ENCODE measurements at regions not wholly inside any gene's neighbourhood (a gene's known extent, or its start where the extent isn't known, plus 50 kb on each side); places are given as distances from the start of the nearest gene placed in this dataset.
A peak's percentile ranks its signal among the peaks of the same experiment; 100 is the strongest.

- in situ Hi-C loops (cut with MboI; ENCODE audit: low pct_unique_long_range_greater_than_20kb, low sequenced_read_pairs, unreplicated experiment), result no loop called here
- no peak for TF ChIP-seq CTCF (IDR thresholded peaks at IDR 0.05; ENCODE audit: extremely low read depth, insufficient read depth, missing control alignments)
- DNase-seq (ENCODE audit: low spot score), result no peak
Measured at GRCh38 chr6:98724537-98724936, 109.8 kb upstream of the POU3F2 start.

GRCh38 chr6:98747273-98747672, 87.1 kb upstream of the POU3F2 start:
- no peak for TF ChIP-seq CTCF (IDR thresholded peaks at IDR 0.05; ENCODE audit: extremely low read depth, insufficient read depth, missing control alignments)
- in situ Hi-C loops (cut with MboI; ENCODE audit: low pct_unique_long_range_greater_than_20kb, low sequenced_read_pairs, unreplicated experiment), result no loop called here
- no peak for DNase-seq (ENCODE audit: low spot score)

- TF ChIP-seq CTCF (IDR thresholded peaks at IDR 0.05; ENCODE audit: extremely low read depth, insufficient read depth, missing control alignments), result no peak
- DNase-seq (ENCODE audit: low spot score), result no peak
- in situ Hi-C loops (cut with MboI; ENCODE audit: low pct_unique_long_range_greater_than_20kb, low sequenced_read_pairs, unreplicated experiment), result no loop called here
Measured at GRCh38 chr6:98747960-98748359, 86.4 kb upstream of the POU3F2 start.

- TF ChIP-seq CTCF (IDR thresholded peaks at IDR 0.05; ENCODE audit: extremely low read depth, insufficient read depth, missing control alignments), result no peak
- in situ Hi-C loops (cut with MboI; ENCODE audit: low pct_unique_long_range_greater_than_20kb, low sequenced_read_pairs, unreplicated experiment), result no loop called here
- DNase-seq (ENCODE audit: low spot score), result no peak
Measured at GRCh38 chr6:98759459-98759858, 74.9 kb upstream of the POU3F2 start.

GRCh38 chr6:98764373-98764911, 69.9 kb upstream of the POU3F2 start:
- no peak for TF ChIP-seq CTCF (IDR thresholded peaks at IDR 0.05; ENCODE audit: extremely low read depth, insufficient read depth, missing control alignments)
- in situ Hi-C loops (cut with MboI; ENCODE audit: low pct_unique_long_range_greater_than_20kb, low sequenced_read_pairs, unreplicated experiment), result no loop called here
- DNase-seq (ENCODE audit: low spot score), result no peak

- peak; percentile 37 for TF ChIP-seq CTCF (IDR thresholded peaks at IDR 0.05; ENCODE audit: extremely low read depth, insufficient read depth, missing control alignments)
- DNase-seq (ENCODE audit: low spot score), result no peak
- in situ Hi-C loops (cut with MboI; ENCODE audit: low pct_unique_long_range_greater_than_20kb, low sequenced_read_pairs, unreplicated experiment), result no loop called here
Measured at GRCh38 chr6:98769546-98769945, 64.8 kb upstream of the POU3F2 start.

- in situ Hi-C loops (cut with MboI; ENCODE audit: low pct_unique_long_range_greater_than_20kb, low sequenced_read_pairs, unreplicated experiment), result no loop called here
- no peak for TF ChIP-seq CTCF (IDR thresholded peaks at IDR 0.05; ENCODE audit: extremely low read depth, insufficient read depth, missing control alignments)
- DNase-seq (ENCODE audit: low spot score), result no peak
Measured at GRCh38 chr6:98775205-98775604, 59.2 kb upstream of the POU3F2 start.

Measured in GM13977 (cell line).